Amniotic stem cell (primary cell): ENCODE measurements at regions not wholly inside any gene's neighbourhood (a gene's known extent, or its start where the extent isn't known, plus 50 kb on each side); places are given as distances from the start of the nearest gene placed in this dataset.
"Not testable (repeated sequence)": the region's sequence is repeated elsewhere in the genome, so short reads cannot be mapped to it uniquely, and the experiment has no call there.

Source experiments
- DNase-seq: peaks from one replicate; lab custom pipeline; 2025; lab: John Stamatoyannopoulos, UW

DNA sequence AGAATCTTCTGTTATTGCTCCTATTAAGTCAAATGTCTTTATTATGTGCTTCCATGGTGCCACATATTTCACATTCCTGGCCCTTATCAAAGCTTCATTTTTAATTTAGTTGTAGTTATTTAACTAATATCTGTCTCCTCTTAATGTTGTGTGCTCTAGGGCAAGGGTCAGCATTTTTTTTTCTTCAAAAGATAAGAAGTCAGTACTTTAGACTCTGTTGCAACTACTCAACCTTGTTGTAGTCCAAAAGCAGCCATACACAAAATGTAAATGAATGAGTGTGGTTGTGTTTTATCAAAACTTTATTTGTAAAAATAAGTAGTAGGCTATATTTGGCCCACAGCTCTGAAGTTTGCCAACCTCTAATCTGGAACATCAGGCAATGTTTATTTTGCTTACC, 394.7 kb upstream of the CBLB start:
- no peak for DNase-seq

DNA sequence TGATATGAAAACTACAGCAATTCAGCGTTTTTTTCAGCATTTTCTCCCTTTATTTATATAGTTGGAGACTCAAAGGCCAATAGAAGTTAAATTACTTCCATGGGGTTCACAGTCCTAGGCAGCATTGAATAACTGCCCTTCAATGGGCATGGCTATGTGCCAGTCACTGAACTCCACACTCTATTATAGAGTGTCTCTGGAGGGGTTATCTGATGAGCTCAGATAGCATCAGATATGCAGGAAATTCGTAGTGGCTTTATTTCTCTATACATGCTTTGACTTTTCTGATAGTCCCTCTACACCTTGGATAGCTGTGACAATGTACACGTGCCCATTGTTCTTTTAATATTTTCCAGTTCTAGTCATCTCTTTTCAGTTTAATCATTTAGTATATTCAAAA, 396.9 kb upstream of the CBLB start:
- no peak for DNase-seq

DNA sequence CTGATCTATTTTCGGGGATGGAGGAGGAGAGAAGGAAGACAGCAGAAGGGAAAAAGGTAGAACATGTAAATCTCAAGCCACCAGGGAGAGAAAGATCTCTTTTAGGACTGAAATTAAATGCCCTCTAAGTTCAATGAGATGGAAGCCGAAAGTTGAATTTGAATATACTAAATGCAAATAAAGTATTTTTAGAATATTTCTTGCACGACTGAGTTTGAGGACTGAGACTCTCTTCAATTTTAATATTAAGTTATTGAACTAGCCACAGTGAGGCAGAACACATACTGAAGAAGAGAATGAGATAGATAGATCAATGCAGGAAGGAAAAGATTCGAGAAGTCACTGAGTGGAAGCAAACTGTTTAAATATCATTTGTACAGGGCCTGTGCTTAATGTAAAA, 399.9 kb upstream of the CBLB start:
- DNase-seq, result no peak

DNA sequence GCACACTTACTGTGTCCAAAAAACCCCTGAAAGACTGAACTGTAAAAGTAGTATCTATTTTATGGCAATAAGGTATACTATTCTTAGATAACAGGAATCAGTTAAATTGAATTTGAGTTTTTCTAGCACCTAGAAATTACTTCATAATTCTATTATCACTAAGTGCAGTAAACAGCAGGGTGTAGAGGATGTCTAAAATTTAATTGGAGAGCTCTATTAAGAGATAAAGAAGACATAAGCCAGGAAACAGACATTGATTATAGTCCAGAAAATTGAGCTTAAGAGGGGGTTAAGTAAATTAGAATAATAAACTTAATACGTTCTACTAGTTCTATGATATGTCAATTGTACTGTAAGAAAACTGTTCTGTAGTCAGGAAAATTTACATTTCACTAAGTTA, 403.5 kb upstream of the CBLB start:
- no peak for DNase-seq

DNA sequence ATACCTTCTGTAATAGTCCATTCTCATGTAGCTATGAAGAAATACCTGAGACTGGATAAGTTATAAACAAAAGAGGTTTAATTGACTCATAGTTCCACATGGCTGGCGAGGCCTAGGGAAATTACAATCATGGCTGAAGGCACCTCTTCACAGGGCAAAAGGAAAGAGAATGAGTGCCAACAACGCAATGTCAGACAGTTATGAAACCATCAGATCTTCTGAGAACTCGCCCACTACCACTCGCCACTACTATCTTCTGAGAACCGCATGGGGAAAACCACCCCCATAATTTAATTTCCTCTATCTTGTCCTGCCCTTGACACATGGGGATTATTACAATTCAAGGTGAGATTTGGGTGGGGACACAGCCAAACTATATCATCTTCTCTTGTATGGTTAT, 406.8 kb upstream of the CBLB start:
- no peak for DNase-seq

DNA sequence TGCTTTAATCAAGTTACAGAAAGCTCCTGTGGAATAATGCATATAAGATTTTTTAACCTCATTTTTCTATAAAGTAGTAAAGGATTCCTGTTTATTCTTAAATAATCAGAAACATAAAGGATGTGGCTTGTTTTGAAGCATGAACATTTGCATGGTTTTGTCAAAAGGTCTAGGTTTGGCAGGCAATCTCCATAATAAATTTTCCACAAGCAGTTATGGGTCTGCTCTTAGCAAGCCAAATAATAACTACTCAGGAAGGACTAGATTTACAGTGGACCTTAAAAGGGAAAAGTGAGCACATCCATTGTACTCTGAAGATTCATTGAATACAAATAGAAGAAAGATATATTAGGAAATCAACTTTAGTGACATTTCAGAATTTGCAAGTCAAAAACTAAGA, 407.3 kb upstream of the CBLB start:
- no peak for DNase-seq

DNA sequence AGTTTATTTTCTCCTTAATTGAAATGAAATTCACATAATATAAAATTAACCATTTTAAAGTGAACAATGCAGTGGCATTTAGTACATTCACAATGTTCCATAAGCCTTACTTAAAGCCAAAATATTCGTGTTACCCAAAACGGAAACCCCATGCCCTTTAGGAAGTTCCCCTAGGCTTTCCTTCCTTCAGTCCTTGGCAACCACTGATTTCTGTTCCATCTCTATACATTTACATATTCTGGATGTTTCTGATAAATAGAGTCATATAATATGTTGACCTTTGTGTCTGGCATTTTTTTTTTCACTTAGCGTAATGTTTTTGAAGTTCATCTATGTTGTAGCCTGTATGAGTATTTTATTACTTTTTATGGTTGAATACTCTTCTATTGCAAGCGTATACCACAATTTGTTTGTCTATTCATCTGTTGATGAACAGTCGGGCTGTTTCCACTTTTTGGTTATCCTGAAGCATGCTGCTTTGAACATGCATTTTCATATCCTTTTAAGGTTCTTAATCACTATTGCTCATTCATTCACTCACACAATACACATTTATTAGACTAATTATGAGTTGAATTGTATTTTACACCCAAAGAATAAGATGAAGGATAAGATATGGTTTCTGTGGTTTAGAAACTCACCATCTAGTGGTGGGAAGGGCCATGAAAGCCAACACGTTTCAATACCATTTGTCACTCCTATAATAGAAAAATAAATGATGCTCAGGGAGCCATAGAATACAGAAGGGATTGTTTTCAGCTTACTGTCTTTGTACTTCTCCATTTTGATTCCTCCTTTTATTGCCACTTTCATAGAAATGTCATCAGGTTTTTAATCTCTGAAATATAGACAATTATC, 408.2 kb upstream of the CBLB start:
- no peak for DNase-seq

DNA sequence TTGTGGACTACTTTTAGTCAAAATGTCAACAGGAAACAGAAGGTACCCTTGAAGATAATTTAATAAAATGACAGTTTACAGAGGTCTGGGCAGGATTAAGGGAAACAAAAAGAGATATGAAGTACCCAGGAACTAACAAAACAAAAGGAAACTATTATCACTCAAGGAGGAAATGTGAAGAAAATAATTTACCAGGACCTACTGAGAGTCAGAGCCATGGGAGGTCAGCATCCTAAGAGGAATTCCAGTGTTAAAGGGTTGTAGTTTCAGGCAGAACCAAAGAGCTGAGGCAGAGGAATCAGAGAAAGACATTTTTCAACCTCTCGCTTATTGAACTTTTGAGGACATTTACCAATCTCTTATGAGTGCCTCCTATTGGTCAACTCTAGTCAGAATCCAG, 408.9 kb upstream of the CBLB start:
- DNase-seq, result no peak

DNA sequence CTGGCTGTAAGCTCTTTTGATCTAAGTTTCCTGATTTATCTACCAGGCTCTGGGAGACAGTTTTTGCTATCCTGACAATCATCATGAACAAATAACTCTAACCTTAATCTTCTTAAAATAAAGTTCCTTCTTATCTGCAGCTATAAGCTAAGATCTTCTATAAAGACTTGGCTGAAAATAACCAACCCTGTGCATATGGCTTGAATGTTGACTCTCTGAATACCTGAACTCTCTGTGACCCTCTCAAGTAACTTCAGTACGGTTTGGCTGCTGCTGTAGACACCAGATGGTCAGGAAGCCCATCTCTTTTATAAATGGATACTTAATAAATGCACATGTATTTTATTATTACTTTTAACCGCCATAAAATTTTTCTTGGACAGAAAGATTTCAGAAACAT, 412.4 kb upstream of the CBLB start:
- DNase-seq, result no peak

DNA sequence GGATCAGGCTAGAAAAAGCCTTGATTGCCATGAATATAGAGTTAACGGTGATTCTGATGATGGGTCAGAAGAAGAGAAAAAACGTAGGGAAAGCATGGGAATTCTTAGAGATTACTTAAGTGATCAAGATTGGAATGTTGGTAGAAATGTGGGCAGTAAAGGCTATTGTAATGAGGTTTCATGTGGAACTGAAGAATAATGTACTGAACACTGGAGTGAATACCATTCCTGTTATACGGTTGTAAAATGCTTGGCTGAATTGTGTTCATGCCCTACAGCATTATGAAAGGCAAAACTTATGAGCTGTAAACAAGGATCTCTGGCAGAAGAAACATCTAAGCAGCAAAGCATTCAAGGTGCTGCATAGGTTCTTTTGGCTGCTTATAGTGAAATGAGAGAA, 414.1 kb upstream of the CBLB start:
- DNase-seq, result no peak

DNA sequence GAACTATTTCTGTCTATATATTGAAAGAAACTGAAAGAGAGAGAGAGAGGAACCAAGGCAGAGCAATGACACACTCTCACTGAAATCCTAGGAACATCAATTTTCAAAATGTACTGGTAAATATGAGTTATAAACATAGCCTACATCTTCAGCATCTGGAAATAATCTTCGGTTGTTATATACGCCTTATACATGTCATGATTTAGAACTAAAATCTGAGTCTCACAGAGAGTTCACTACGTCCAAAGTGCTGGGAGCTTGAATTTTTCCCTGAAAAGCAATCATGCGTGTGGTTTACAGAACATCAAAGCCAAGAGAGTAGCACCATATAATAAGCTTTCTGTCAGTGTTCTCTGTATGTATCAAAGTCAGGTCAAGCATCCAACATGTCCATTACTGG, 420.0 kb upstream of the CBLB start:
- no peak for DNase-seq

DNA sequence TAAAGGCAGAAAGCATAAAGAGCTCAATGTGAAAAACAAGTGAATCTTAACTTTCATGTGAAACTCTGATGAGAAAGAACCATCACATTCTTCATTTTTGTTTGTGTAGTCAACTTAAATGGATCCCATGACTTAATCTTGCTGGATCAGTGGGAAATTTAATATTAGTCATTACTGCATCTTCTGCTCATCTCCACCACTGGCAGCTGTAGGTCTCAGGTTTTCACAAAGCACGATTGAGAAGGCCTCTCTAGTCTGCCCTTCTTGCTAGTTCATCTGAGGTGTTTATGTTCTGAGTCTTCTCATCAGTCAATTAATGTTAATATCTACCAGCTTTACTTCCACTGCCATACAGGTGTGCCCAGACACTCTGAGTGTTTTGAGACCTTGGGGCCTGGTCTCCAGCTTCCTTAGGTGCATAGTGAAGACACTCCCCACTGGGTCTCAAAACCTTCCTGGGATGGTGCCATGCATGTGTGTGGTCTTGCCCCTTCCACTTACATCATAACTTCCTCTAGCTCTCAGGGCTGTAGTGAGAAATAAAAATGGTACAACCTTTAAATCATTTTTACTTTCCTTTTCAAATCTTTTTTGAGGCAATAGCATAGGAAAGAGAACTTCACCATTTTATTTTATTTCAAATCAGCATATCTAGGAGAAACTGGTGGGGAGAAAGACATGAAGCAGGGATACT, 421.6 kb upstream of the CBLB start:
- no peak for DNase-seq

DNA sequence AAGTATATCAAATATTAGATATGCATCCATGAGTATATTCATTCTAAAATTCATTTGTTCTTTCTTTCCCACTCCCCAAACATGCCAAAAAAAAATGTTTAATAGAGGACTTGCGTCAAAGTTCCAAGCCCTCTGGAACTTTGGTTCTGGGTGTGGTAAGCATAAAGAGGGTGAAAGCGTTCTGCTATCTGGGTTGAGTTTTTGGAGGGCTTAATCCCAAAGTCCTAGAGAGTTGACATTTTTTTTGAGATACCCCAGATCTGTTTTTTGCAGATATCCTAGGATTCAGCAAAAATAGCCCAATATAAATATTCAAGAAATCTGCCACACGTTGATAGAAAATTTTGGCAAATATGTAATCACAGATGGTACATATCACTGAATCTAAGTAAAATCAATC, 424.3 kb upstream of the CBLB start:
- DNase-seq, result no peak

DNA sequence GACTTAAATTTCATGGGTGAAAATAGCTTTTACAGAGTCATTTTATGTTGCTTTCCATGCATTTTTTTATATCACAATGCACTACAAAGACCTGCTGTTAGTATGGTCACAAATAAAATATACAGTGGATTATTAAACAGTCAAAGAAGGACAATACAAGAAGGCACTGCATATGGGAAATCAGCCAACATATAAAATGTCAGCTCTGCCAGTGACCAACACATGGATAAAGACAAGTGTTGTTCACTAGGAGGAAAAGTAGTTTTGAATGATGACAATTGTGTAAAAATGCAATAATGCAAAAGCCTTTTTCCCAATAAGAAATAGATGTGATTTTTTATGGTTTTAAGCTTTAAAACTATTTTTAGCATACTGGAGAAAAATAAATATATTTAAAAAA, 425.3 kb upstream of the CBLB start:
- DNase-seq, result no peak

DNA sequence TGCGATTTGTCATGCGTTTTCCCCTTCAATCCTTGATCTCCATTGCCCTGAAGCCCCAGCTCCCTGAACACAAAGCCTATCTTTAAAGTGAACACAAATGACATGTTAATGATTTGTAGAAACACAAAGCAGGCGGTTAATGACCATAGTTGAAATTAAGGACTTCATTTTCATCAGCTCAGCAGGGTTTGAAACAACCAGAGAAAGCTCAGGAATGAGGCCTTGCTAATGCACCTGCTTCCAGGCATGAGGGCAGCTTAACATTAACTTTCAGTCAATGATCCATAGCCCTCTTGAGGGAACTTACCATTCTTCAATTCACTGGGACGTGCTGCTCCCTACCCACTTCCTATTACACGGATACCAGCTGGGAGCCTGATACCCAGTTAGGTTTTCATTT, 427.2 kb upstream of the CBLB start:
- no peak for DNase-seq

DNA sequence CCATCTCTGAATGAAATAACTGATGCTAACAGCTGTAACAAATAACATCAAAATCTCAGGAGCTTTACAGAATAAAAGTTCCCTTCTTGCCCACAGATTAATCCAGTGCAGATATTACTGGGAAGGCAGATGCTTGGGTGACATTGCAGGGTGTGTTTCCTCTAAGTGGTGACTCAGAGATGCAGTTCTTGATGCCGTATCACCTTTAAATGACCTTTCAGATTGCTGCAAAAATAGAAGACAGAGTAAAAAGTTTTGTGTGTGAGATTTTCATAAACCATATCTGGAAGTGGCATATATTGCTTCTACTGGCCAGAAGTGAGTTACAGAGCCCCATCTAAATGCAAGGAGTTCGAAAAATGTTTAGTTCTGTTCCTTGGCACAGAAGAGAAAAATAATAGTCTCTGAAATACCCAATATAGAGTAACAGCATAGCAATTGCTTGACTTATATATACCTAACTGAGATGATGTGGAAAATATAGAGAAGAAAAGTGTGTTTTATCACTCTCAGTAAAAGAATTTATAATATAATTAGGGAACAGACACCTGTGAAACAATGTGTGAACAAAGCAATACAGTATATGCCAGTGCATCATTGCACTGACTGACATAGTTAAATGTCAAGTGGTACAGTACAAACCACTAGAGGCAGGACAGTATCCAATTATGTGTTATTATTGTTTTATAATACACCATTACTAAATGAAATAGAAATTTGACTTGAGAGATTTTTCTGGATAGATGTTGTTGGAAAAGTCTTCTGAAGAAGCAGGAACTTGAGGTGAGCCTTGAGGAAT, 430.7 kb upstream of the CBLB start:
- DNase-seq, result no peak

DNA sequence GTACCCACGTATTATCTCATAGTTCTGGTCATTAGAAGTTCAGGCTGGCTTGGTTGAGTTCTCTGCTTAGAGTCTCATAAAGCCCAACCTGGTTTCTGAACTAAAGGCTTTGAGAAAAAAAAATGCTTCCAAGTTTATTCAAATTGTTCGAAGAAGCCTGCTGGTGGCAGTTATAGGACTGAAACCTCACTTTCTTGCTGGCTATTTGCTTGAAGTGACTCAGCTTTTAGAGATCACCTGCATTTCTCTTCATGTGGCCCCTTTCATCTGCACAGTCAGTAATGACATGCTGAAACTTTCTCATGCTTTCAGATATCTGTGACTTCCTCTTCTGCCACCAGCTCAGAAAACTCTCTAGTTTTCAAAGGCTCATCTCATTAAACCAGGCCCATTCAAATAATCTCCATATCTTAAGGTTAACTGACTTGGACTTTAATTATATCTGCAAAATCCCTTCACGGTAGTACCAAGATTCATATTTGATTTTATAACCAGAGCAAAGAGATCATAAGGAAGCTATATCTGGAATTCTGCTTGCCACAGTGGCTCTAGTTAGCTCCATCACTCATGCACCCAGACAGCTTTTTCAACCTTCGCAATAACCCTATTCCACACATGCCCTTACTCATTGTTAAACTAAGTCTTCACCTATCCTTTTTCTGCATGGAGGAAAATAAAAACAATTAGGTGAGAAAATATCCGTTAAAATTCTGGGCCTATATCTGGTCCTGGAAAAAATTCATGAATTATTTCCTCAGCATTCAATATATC, 433.8 kb upstream of the CBLB start:
- DNase-seq, result no peak

DNA sequence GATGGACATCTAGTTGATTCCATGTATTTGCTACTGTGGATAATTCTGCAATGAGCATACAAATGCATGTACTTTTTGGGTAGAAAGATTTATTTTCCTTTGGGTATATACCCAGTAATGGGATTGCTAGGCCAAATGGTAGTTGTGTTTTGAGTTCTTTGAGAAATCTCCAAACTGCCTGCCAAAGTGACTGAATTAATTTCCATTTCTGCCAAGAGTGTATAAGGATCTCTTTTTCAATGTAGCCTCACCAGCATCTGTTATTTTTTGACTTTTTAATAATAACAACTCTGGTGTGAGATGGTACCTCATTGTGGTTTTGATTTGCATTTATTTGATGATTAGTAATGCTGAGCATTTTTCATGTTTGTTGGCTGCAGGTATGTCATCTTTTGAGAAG, 435.0 kb upstream of the CBLB start:
- no peak for DNase-seq

DNA sequence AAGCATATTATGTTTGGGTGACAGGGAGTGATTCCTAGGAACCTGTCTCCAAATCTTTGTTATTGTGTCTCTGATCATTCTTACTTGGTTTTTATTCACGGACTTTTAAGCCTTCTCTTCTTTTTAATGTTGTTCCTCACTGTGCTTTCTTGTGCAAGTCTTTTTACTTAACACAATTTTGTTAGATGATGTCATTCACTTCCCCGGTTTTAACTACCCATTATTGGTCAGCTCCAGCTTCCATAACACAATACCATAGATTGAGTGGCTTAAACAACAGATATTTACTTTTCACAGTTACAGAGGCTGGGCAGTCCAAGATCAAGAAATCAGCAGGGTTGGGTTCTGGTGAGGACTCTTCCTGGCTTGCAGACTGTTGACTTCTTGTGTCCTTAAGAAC, 436.3 kb upstream of the CBLB start:
- no peak for DNase-seq

DNA sequence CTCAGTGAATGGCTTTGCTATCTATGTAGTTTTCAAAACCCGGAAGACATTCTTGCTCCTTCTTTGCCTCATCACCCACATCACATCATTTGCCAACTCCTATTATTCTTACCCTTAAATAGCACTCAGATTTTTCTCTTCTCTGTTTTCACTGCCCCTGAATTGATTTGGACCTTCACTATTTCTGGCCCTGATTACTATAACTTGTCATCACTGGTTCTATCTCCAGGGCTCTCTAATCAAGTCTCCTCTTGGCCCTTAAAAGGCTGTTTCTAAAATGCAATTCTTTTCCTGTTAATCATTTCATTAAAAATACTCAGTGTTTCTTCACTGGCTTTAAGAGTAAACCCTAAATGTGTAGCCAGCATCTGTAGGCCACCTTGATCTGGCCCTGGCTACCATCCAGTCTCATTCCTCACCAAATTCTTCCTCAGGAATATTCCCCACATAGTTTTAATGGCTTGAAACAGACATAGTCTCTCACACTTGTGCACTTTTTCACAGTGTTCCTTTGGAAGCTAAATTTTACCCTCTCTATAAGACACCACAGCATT, 437.1 kb upstream of the CBLB start:
- DNase-seq, result no peak

DNA sequence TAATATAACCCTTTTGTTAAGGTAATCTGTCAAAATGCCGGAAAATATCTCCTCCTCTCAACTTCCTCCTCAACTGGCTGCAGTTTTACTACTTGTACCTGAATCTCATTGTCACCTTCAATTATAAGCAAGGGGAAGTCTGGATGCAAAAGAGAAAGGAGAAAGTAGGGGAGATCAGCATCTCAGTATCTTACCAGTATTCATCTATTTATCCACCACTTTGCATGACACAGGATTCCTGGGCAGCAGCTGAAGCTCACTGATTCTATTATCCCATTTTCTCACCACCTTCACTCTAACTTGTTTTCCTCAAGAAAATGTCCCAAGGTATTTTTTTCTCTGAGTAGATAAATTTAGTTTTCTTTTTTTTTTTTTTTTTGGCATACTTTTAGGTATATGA, 440.5 kb upstream of the CBLB start:
- DNase-seq, result no peak

DNA sequence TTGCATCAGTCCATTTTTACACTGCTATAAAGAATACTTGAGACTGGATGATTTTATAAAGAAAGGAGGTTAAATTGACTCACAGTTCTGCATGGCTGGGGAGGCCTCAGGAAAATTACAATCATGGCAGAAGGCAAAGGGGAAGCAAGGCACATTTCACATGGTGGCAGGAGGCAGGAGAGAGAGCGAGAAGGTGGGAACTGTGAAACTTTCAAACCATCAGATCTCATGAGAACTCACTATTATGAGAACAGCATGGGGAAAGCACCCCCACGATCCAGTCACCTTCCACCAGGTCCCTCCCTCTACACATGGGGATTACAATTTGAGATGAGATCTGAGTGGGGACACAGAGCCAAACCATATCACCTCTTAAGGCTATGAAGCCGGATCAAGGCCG, 441.0 kb upstream of the CBLB start:
- DNase-seq, result not testable (repeated sequence)
